Vagina (tissue), 2 donors: ENCODE measurements at regions not wholly inside any gene's neighbourhood (a gene's known extent, or its start where the extent isn't known, plus 50 kb on each side); places are given as distances from the start of the nearest gene placed in this dataset.

Experiments
- POLR2A ChIP-seq, 2 donors: fragments of 450-650 bp; IDR thresholded peaks; one replicate each; pipeline ENCODE4 v1.6.1; 2017; ENCODE audit warnings: antibody characterized with exemption in 2 of 2, mild to moderate bottlenecking in 2 of 2, moderate library complexity in 2 of 2
- TF ChIP-seq, protein P1 (sequence below), 3 experiments: fragments of 450-650 bp in 2 of 3; fragments of 200-600 bp in 1 of 3; sonication (generic) in 1 of 3; IDR thresholded peaks; one replicate each; pipeline ENCODE4 v1.5.1; 2017 to 2019; ENCODE audit warnings: antibody characterized with exemption in 3 of 3, mild to moderate bottlenecking in 2 of 3, moderate library complexity in 2 of 3

GRCh38 chr18:29172756-29173067 lies 995.8 kb upstream of the CDH2 start:
- TF ChIP-seq, protein P1, sequence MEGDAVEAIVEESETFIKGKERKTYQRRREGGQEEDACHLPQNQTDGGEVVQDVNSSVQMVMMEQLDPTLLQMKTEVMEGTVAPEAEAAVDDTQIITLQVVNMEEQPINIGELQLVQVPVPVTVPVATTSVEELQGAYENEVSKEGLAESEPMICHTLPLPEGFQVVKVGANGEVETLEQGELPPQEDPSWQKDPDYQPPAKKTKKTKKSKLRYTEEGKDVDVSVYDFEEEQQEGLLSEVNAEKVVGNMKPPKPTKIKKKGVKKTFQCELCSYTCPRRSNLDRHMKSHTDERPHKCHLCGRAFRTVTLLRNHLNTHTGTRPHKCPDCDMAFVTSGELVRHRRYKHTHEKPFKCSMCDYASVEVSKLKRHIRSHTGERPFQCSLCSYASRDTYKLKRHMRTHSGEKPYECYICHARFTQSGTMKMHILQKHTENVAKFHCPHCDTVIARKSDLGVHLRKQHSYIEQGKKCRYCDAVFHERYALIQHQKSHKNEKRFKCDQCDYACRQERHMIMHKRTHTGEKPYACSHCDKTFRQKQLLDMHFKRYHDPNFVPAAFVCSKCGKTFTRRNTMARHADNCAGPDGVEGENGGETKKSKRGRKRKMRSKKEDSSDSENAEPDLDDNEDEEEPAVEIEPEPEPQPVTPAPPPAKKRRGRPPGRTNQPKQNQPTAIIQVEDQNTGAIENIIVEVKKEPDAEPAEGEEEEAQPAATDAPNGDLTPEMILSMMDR (IDR thresholded peaks at IDR 0.05): no peak
- TF ChIP-seq POLR2A (IDR thresholded peaks at IDR 0.05): no peak
